GM21447 (cell line): ENCODE measurements at regions not wholly inside any gene's neighbourhood (a gene's known extent, or its start where the extent isn't known, plus 50 kb on each side); places are given as distances from the start of the nearest gene placed in this dataset.
"Not testable (repeated sequence)": the region's sequence is repeated elsewhere in the genome, so short reads cannot be mapped to it uniquely, and the experiment has no call there.

ENCODE experiments used
- ATAC-seq: cut with Tn5 transposase; IDR thresholded peaks from one replicate; pipeline ENCODE4 v1.9.1; 2021; ENCODE audit not compliant: unreplicated experiment

DNA sequence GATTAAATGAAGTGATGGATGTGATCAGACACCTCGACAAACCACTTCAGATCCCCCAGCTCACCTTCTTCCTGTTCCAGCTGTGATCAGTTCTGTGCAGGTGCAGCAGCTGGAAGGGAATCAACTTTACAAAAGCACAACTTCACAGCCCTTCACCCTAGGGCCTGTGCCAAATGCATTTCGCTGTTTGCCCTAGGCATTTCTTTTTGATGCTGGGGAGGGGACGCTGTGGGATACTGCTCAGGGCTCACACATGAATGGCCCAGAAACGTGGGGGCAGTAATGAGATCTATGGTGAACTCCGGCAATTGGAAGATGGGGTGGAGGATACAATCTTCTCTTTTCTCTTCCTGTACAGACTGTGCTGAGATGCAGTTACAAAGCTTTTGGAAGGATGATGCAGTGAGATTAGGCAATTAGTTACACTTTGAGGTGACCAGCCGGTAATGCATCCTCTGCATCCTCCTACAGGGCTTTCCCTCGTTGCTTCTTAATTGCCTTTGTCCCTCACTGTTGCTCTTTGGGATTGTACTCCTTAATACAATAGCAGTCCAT lies 215.1 kb upstream of the PITX2 start:
- ATAC-seq = no peak

DNA sequence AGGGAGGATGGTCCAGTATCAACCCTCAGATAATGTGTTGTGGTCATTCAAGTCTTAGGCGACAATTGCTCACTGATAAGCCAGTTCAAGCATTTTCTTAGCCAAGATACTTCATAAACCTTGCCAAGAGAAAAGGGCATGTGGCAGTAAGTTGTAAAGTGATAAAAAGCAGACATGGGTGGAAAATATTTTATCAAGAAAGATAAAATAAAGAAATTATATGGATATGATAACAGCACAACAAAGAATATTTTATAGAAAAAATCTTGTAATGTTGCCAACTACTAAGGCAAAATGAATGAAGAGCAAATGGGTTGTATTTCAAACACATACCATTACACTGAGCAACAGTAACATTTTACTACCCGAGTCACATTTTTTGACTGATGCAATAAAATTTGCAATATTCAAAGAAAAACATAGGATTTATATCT lies 217.4 kb upstream of the PITX2 start:
- ATAC-seq = no peak

DNA sequence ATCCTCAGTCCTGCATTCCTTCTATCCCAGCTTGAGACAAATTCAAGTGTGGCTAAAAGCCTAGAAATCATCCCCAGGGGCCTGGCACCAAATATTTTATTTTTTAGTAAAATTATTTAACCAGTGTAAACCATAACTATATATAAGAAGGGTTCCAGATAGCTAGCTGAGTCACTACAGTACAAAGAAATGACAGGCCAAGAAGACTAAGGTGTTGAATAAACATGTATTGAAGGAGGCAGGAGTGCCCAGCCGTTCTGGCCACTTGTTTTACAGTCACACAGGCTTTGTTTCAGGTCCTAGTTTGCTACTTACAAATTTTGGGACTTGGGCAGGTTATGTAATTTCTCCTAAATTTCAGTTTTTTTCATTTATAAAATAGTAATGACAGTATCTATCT lies 225.9 kb upstream of the PITX2 start:
- ATAC-seq = no peak

DNA sequence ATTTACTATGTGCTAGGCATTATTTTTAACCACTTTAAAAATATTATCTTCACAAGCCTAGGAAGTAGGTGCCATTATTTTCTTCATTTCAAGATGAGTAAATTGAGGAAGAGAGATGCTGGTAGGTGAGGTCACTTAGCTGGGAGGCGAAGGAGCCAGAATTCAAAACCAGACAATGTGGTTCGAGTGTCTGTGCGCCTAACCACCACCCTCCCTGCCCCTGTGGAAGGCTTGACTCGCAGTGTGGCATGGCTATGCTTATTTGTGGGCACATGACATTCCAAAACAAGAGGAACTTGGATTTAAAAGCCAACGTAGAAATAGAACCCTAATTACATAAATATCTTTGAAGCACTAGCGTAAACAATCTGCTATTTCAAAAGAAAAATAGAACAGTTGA lies 226.6 kb upstream of the PITX2 start:
- no peak for ATAC-seq

DNA sequence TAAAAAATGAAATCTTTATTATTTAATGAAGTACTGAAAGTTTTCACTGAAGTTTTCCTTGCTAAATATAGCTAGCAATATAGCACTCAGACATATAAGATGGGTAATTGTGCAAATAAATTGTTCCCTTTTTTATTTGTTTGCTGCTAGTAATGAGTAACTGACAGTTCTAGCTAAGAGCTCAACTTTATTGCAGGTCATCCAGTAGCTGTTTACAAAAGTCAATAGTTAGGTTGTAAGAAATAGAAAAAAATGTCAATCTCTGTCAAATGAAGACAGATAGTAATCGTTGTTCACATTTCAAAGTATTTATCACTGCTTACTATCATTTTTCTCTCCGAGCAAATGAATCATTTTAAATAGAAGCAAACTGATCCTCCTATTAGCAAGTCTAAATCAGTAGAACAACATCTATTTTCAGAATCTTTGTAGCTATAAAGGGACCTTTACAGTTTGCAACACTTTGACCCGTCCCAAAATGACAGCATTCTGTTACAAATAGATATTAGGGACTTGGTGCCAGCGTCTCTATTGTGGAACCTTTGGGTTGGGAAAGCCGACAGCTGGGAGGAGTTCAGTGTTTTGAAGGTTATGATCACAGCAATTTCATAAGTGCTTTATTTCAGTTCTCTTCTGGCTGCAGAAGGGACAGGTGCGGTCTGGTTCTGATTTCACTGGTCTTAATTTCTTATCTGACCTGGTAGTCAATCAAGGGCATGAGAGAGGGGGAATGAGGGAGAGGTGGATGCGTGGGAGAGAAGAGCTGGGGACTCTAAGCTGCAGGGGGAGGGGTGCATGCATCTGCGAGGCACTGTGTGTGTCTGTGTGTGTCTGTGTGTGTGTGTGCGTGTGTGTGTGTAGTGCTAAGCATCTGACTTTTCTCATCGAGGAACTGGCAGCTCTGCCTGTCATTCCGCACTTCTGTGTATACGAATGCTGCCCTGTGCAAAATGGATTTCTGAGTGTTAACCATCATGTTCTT lies 227.9 kb upstream of the PITX2 start:
- ATAC-seq = no peak

DNA sequence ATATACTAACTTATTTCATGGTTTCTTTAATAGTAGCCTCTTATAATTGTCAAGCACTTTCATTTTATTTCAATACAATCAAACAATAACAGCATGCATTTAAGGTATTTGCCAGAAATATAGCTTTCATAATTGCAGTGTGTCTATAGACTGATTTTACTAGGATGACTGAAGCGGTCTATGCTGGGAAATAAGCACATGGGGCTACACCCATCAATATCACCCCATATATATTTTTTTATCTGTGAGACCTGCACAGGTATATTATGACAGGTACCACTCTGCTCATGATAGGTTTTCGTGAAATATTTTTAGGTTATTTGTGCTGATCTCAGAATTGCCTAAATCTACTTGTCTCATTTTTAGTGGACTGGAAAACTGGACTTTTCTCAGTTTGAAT lies 229.1 kb upstream of the PITX2 start:
- no peak for ATAC-seq

DNA sequence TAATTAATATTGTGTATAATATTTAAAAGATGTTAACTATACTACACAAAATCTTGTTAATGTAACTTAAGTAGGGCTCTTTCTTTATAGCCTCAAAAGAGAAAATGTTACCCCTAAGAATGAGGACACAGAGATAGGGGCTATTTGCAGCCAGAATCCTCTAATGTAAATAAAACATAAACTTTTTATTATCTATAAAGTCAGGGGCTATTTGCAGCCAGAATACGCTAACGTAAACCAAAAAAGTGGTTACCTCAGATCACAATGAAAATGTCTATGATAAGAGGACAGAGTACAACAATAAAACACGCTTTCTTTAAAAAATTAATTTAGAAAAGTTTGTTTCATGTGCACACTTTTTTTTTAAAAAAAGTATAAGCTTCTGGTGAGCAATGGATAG lies 229.9 kb upstream of the PITX2 start:
- no peak for ATAC-seq

DNA sequence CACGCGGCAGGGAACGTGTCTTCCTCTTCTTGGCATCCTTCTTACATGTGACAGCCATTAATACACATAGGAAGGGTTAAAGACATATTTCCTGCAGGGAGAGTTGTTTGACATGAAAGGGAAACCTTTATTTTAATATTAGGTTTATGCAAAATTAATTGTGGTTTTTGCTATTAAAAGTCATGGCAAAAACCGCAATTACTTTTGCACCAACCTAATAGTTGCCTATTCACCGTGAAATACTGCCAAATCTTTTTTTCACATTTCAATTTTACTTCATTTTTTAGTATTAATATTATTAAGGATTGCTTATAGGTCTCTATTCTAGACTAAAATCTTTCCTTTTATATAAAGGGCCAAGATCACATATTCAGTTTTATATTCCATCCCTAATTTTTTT lies 230.4 kb upstream of the PITX2 start:
- ATAC-seq = no peak

DNA sequence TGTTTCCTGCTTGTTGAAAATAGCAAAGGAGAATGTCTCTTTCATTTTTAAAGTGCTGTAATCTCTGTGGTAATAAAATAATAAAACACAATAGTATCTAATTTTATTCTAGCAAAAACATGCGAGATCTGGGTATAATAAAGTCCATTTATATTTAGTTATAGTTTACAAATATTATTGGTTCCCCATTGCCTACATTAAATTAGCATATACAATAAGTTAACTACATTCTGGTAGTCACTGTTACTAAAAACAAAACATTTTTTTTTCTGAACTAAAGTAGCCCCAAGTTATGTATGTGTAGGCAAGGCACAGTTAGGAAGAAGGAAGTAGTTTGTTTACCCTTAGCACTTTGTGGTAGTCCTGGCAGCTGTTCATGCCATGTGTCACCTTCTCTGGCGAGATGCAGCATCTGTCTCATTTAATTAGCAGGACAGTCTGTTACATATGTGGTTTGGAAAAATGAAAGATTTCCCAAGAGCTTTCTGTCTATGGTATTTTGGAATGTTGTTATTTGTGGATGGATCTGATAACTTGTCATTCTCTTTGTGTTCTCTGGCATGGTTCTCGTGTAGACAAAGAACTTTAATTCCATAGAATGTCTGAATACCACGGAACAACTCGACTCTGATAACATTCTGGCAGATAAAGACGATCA lies 231.3 kb upstream of the PITX2 start:
- ATAC-seq = no peak

DNA sequence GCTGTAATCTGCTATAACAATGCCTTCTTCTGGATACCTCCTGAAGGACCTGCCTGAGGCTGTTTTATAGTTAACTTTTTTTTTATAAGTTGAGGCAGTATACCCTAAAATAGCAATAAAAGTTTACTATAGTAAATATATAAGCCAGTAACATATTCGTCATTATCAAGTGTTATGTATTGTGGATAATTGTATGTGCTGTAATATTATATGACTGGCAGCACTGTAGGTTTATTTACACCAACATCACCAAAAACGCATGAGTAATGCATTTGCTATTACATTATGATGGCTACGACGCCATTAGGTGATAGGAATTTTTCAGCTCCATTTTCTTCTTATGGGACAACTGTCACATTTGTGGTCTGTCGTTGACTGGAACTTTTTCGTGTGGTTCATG lies 237.2 kb upstream of the PITX2 start:
- ATAC-seq = no peak

DNA sequence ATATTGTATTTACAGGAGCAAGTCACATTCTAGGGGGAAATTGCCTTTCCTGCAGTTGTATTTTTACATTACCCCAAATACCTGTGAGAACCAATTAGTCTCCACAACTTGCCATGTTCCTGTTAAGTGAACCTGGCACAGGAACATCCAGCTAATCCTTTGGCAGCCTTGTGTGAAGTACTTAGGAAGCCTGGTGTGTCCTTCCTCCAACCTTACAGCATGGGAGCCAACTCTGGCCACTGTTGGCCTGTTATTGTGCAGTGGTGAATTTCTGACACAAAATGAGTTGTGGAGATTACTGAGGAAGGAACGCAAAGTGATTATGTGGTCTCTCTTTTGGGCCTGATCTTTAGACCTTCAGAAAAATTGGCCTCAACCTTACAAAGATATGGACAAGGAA lies 238.0 kb upstream of the PITX2 start:
- ATAC-seq = no peak

DNA sequence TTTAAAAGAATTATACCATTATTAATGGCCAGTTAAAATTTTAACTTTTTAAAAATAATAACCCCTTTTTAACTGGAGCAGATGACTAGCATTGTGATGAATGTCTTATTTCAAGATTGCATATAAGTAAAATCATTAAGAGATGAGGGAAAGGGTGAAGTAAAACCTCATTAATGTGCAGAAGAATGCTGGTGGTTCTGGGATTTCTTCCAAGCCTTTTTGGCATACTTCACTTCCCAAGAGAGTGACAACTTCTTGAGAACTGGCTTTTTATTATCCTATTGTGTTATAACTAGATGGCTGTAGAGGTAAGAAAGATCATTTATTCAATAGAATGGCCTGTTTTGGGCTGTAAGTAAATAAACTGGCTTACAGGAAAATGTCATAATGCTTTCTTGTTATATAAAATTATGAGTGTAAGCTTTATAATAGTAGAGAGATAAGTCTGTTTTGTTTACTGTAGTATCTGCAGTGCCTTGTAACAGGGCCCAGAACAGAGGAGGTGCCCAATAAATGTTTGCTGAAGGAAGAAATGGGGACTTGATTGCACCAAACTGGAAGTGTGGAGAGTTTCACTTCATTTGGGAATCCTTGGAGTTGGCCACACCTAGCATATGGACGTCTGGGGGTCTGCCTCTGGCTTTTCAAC lies 242.9 kb upstream of the PITX2 start:
- ATAC-seq = no peak

DNA sequence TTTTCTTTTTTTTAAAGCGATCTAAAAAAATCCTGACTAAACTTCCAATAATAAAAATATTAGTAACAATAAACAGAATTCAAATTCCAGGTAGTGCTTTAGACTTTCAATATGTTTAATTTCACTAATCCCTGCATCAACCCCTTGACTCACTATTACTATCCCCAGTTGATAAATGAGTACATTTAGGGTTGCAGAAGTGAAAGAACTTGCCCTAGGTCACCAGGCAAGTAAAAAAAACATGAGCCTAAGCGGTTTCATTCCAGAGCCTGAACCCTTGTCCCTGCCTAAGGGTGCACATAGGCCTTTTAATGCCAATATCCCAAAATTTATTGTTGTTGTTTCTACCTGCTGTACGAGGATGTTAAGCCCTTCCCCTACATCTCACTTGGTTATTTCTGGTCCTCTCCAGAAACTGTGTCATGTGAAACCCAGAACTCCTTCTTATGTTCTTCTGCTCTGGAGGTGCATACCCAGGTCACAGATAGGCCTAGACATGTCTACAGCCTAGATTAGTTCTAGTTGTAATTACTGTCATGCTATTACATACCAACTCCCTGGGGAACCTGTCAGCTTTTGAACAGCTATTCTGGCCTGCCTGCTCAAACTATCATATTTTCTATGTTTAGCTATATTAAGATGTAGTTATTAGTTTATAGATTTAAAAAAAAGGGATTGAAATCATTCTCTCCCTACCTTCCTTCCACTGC lies 244.5 kb upstream of the PITX2 start:
- ATAC-seq = peak; percentile 55

DNA sequence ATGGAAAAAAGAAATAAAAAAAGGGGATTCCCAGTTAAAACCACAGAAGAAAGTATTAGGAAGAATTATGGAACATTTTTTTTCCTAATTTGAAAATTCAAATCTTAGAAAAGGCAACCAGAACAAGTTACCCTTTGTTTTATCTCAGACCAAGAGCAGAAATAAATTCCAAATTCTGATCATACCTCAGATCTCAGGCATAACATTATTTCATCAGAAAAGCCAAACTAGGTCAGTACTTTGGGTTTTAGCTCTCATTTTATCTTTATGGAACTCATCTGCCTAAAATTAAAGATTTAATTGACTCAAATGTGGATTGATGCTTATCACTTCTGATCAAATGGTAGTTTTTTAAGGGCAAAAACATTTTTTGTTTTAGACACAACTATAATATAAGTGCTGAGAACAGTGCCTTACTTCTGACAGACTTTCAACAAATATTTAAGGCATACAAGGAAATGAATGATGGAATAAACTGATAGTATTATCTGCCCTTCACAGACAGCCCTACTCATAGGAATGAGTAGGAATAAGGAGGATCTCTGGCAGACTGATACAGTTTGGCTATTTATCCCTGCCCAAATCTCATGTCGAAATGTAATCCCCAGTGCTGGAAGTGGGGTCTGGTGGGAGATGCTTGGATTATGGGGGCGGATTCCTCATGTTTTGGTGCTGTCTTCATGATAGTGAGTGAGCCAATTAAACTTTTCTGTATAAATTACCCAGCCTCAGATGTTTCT lies 245.3 kb upstream of the PITX2 start:
- no peak for ATAC-seq

DNA sequence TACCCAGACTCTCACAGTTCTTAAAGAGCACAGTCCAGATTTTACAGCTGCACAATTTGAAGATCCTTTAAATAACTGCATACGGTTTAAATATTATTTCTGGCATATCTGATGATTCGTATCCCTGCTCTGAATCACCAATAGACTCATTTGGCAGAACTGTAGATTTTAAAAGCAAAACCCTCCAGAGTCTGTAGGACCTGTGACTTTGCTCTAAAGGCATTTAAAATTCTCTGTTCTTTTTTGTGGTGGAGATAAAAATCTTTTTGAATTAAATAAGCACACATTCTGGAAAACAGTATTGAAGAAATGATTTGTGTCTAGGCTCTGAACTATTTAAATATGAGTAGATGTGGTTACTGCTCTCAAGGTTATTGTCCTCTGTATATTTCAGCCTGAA lies 246.2 kb upstream of the PITX2 start:
- no peak for ATAC-seq

DNA sequence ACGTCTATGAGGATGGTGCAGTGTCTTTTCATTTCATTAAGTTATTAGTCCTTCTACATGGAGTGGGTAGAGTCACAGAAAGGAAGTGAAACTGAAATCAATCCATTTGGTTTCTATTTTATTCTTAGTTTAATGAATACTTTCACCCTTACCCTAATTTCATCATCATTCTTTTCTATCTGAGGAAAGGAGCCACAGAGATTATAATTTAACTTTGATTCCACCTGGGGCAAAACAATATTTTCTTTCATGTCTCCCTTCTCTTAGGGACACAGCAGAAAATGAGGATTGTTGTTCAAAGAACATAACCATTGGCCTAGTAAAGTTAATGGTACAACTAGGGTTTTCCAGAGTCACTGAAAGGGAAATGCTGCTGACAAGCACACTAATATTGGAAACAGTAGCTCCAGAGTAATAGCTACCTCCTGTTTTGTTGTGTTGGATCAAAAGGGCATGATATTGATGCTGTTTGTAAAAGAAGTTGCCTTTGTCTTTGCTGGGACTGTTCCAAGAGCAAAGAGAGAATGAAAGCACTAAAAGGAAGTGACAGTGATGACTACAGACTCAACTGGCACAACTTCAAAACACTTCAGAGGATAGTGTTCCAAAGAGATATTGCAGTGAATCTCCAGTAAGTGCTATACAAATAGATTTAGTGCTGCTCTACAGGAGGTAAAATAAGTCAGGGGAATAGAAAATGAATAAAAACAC lies 247.1 kb upstream of the PITX2 start:
- peak; percentile 85 for ATAC-seq

DNA sequence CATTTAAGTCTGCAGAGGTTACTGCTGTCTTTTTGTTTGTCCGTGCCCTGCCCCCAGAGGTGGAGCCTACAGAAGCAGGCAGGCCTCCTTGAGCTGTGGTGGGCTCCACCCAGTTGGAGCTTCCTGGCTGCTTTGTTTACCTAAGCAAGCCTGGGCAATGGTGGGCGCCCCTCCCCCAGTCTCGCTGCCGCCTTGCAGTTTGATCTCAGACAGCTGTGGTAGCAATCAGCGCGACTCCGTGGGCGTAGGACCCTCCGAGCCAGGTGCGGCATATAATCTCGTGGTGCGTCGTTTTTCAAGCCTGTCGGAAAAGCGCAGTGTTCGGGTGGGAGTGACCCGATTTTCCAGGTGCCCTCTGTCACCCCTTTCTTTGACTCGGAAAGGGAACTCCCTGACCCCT lies 253.3 kb upstream of the PITX2 start:
- ATAC-seq = not testable (repeated sequence)

DNA sequence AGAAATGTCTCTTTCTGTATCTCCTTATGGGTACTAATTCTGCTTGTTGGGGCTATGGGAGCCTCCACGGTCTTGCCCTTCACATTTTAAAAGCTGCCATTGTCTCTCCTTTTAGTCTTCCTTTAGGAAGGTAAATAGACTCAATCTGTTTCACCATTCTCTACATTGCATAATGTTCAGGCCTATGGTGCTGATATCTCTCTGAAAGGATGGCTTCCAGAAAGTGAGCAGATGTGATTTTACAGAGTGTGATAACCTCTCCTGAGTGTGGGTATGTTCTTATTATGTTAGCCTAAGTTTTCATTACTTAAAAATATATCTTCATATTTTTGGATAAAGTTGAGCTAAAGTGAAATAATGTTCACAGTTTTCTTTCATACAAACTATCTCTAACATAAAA lies 254.0 kb upstream of the PITX2 start:
- no peak for ATAC-seq

DNA sequence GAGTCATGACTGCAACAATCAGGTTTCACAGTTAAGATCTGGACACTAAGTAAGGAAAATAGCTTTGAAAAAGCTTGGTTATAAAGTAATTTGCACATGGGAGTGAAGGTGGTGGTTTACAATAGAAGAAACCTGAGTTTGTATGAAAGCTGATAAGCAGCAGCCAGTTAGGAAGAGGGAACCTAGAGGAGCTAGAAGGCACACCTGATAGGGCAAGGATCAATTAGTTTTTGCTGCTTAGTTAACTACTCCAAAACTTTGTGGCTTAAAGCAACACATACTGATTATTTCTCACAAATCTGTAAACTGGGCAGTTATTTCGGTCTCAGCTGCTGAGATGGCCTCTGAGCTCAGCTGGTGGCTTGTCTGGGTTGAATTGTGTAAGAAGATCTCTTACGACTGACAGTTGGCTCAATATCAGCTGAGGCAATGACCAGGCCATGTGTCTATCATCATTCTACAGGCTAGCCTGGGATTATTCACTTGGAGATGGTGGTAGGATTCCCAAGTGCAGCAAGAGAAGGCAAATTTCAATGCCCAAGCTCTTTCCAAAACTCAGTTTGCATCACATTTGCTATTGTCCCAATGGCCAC lies 255.0 kb upstream of the PITX2 start:
- ATAC-seq = no peak
